GM19463 (cell line): ENCODE measurements at regions not wholly inside any gene's neighbourhood (a gene's known extent, or its start where the extent isn't known, plus 50 kb on each side); places are given as distances from the start of the nearest gene placed in this dataset.

Experiments
- ATAC-seq: cut with Tn5 transposase; IDR thresholded peaks from one replicate; pipeline ENCODE4 v1.9.1; 2021; ENCODE audit warnings: mild to moderate bottlenecking, moderate library complexity; ENCODE audit not compliant: unreplicated experiment

DNA sequence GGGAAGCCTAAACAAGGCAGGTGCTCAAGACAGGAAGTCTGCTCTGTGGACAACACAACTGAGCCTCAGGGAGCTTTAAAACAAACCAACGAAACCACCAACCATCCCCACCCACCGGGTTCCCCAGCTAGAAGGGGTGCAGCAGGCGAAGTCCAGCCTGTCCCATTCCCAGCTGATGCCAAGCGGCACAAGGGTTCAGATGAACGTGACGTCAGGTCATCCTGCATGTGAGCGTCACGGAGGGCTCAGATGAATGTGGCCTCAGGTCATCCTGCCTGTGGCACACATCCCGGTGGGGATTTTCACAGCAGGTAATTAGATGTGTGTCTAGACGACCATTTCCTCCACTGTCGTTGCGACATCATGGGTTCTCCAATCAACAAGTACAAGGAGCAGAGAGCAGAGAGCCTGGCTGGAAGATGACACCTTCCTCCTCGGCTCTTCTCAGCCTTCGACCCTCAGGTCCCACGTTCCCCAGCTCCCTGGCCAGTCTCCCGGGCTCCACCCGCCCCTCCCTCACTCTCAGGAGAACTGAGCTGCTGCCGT, 246.5 kb downstream of the FOXL1 start:
- ATAC-seq: no peak

- ATAC-seq: no peak
Observed at GRCh38 chr16:86825631-86826030, 247.3 kb downstream of the FOXL1 start.

GRCh38 chr16:86826941-86827340, 248.6 kb downstream of the FOXL1 start:
- ATAC-seq: no peak

GRCh38 chr16:86827521-86827920, 249.2 kb downstream of the FOXL1 start:
- no peak for ATAC-seq

DNA sequence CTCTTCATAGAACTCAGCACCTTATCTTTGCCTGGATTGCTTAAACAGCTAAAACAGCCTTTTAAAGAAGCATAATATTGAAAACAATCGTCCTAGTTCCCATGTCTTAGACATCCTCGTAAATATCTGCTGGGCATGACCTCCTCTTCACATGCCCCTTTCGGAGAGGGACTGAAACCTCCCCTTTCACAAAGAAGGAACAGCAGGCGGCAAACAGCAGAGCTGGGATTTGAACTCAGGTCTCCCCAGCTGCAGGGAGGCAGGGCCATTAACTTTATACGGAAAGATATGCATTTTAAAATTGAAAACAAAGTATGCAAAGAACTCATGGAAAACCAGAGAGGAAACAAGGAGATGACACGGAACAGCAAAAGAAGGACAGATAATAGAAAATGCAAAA, 249.9 kb downstream of the FOXL1 start:
- no peak for ATAC-seq

GRCh38 chr16:86828653-86829052, 250.3 kb downstream of the FOXL1 start:
- no peak for ATAC-seq

- ATAC-seq: no peak
Observed at GRCh38 chr16:86831366-86831765, 253.0 kb downstream of the FOXL1 start.

- no peak for ATAC-seq
Observed at GRCh38 chr16:86833136-86833535, 254.8 kb downstream of the FOXL1 start.

DNA sequence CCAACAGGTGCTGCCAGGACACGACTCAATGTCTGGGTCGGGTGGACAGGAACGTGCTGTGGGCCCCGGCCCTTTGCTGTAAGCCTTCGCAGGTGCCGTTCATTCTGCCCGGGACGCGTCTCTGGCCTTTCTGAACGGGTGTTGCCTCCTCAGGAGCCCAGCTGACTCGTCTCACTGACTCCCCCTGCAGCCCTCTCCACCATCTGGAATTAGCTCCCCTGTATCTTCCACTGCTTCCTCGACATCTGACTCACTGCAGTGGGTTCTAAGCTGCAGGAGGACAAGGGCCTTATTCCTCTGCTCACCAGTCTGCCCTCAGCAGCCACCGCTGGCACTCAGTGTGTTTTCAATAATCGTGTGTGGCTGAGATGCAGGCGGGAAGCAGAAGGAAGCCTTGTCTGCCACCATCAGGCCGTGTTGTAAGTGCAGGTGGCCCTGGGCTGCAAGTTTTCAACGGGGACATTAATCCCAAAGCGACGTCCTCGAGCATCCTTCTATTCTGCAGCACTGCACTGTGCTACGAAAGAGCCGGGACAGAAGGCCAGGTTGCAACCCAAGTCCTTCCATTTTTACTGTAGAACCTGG, 256.2 kb downstream of the FOXL1 start:
- no peak for ATAC-seq

DNA sequence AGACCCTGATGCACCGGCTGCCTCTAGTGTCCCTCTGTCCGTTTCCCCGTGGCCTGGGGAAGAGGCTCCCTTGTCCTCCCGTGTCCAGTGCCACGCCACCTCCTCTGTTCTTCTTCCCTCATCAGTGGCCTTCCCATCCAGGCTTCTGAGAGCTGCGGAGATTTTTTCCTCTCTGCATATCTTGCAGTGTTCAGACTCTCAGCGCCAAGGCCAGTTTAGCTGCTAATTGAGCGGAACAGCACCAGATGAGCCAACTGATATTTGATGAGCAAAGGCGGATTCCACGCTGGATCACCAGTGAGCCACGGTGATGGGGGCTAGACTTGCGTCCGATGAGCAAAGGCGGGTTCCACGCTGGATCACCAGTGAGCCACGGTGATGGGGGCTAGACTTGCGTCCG, 257.6 kb downstream of the FOXL1 start:
- ATAC-seq: no peak

GRCh38 chr16:86836503-86837129, 258.3 kb downstream of the FOXL1 start:
- ATAC-seq: no peak

DNA sequence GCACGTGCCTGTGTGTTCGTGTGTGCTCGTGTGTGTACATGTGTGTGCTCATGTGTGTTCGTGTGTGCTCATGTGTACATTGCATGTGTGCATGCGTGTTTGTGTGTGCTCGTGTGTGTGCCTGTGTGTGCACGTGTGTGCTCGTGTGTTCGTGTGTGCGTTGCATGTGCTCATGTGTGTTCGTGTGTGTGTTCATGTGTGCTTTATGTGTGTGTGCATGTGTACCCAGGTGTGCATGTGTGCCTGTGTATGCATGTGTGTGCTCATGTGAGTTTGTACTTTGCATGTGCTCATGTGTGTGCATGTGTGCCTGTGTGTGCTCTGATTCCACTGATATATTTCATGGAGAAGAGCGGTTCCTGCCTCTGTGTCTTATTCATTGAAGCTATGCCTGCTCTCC, 265.5 kb downstream of the FOXL1 start:
- ATAC-seq: no peak

- ATAC-seq: no peak
Observed at GRCh38 chr16:86844695-86845094, 266.3 kb downstream of the FOXL1 start.

DNA sequence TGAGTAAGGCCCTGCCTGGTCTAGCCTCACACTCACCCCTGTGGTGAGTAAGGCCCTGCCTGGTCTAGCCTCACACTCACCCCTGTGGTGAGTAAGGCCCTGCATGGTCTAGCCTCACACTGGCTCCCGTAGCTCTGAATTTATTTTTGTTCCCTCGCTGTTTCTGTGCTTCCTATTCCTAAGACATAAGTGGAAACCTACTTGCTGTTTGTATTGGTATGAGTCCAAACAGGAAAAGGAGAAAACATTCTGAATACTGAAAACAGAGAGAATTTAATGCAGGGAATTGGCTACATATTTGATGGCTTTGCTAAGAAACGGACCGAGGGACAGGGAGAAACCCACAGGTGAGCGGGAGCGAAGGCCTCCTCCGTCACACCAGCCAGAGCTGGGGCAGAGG, 267.8 kb downstream of the FOXL1 start:
- no peak for ATAC-seq

- ATAC-seq: no peak
Observed at GRCh38 chr16:86848821-86849220, 270.5 kb downstream of the FOXL1 start.

DNA sequence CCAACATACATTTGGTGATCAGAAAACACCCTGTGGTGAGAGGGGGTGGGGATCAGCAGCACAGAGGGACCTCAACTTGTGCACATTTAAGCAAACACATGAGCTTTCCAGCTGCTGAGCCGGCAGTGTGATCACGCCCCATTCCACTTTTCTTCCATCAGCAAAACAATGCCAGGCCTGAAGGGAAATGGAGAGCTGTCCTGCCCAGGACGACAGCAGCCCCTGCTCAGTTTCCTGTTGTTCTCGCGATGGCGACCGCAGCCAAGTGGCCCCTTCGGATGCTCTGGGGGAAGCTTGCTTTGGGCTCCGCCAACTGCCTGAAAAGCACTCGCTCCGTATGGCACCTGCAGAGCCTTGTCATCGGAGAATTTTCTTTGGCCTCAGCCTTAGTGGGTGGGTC, 272.3 kb downstream of the FOXL1 start:
- no peak for ATAC-seq

- ATAC-seq: no peak
Observed at GRCh38 chr16:86852135-86852534, 273.8 kb downstream of the FOXL1 start.

- ATAC-seq: no peak
Observed at GRCh38 chr16:86854058-86854621, 275.8 kb downstream of the FOXL1 start.

- ATAC-seq: no peak
Observed at GRCh38 chr16:86854626-86855294, 276.4 kb downstream of the FOXL1 start.

GRCh38 chr16:86856946-86857586, 278.7 kb downstream of the FOXL1 start:
- no peak for ATAC-seq

DNA sequence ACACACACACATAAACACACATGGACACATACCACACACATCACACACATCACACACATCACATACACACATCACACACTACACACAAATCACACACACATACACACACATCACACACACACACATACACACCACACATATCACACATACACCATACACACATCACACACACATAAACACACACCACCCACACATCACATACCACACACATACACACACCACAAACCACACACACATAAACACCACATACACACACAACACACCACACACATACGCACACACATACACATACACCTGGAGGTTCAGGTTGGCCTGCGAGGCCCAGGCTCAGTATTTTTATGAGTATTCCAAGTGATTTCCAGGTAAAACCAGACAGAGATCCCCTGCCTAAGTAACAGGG, 279.5 kb downstream of the FOXL1 start:
- ATAC-seq: no peak
